Testis (tissue), 2 donors: ENCODE measurements at regions not wholly inside any gene's neighbourhood (a gene's known extent, or its start where the extent isn't known, plus 50 kb on each side); places are given as distances from the start of the nearest gene placed in this dataset.

Experiments
- CTCF ChIP-seq, 3 experiments: fragments of 450-650 bp in 2 of 3; fragments of 200-600 bp in 1 of 3; sonication (generic) in 1 of 3; IDR thresholded peaks; one replicate each; pipeline ENCODE4 v1.5.1; 2016 to 2019; ENCODE audit warnings: antibody characterized with exemption in 3 of 3, mild to moderate bottlenecking in 2 of 3, moderate library complexity in 1 of 3
- POLR2A ChIP-seq: fragments of 450-650 bp; IDR thresholded peaks from one replicate; pipeline ENCODE4 v1.6.1; 2017; ENCODE audit warnings: antibody characterized with exemption, mild to moderate bottlenecking, moderate library complexity

GRCh38 chr1:188708795-188709535, 1768.7 kb downstream of the BRINP3 start:
- no peak for TF ChIP-seq CTCF (IDR thresholded peaks at IDR 0.05)
- no peak for TF ChIP-seq POLR2A
